Brain microvascular endothelial cell (primary cell): ENCODE measurements at regions not wholly inside any gene's neighbourhood (a gene's known extent, or its start where the extent isn't known, plus 50 kb on each side); places are given as distances from the start of the nearest gene placed in this dataset.

Source experiments
- DNase-seq: peaks from one replicate; pipeline ENCODE4 v3.0.0-alpha.2; 2020
- H3K27ac ChIP-seq: fragments of 250-450 bp; sonication (Bioruptor Pico); 2 replicates; pipeline ENCODE4 v1.5.1; 2020; ENCODE audit warnings: mild to moderate bottlenecking, moderate library complexity
- H3K27me3 ChIP-seq: fragments of 250-450 bp; sonication (Bioruptor Pico); replicated peaks from 2 replicates; pipeline ENCODE4 v1.5.1; 2020; ENCODE audit warnings: mild to moderate bottlenecking
- H3K36me3 ChIP-seq: fragments of 250-450 bp; sonication (Bioruptor Pico); replicated peaks from 2 replicates; pipeline ENCODE4 v1.5.1; 2020; ENCODE audit warnings: mild to moderate bottlenecking
- H3K4me3 ChIP-seq: 2 replicates; pipeline ENCODE4 v1.5.1; 2011; ENCODE audit warnings: low read depth, mild to moderate bottlenecking, control low read depth, low read length, moderate library complexity
- CTCF ChIP-seq: IDR thresholded peaks from 2 replicates; pipeline ENCODE4 v1.5.1; 2011; ENCODE audit warnings: low read depth, mild to moderate bottlenecking, moderate library complexity, low read length, control low read depth, inconsistent platforms; ENCODE audit errors: missing control alignments
- in situ Hi-C: cut with HindIII; loops from 2 replicates; pipeline ENCODE4 v1.10.0; 2017; ENCODE audit warnings: low sequenced_read_pairs, low pct_ligation_motif_present

- H3K27ac ChIP-seq: no peak overlapping the region
- in situ Hi-C loops: no loop called here
- H3K4me3 ChIP-seq: no peak overlapping the region
- no peak for DNase-seq
- H3K27me3 ChIP-seq: no peaks in the 10 kb centered on the region
- no peak for TF ChIP-seq CTCF
- no peaks in the 10 kb centered on the region for H3K36me3 ChIP-seq
Observed at GRCh38 chr16:13852827-13853226, 67.1 kb upstream of the ERCC4 start.

GRCh38 chr16:13856398-13856797, 63.6 kb upstream of the ERCC4 start:
- no peak overlapping the region for H3K27ac ChIP-seq
- no peak overlapping the region for H3K4me3 ChIP-seq
- TF ChIP-seq CTCF: no peak
- H3K27me3 ChIP-seq: no peaks in the 10 kb centered on the region
- no peak for DNase-seq
- in situ Hi-C loops: no loop called here
- no peaks in the 10 kb centered on the region for H3K36me3 ChIP-seq

DNA sequence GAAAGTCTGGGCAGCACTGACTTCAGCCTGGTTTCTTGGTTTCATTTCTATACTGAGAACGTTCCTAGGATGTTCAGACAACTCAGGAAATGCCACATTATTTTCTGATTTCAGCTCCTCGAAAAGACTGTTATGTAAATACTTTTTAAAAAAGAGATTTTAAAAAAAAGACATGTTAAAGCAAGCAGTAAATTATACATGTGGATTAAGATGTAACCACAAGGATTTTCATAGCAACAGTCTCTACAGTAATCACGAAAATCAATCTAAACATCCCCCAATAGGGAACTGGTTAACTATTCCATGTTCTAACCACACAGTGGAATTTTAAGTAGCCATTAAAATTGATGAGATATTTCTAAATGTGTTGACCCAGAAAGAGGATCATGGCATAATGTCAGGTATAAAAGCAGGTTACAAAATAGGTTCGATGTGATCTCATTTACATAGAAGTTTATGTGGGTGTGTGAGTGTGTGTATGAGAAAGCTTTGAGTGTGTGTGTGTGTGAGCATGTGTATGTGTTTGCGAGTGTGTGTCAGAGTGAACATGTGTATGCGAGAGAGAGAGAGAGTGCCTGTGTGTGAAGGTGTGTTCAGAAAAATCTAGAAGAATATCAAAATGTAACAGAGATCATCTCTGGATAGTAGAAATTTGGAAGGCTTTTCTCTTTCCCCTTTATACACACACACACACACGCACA, 63.0 kb upstream of the ERCC4 start:
- no peaks in the 10 kb centered on the region for H3K36me3 ChIP-seq
- H3K27ac ChIP-seq: no peak overlapping the region
- no peak for TF ChIP-seq CTCF
- no peak overlapping the region for H3K4me3 ChIP-seq
- no peaks in the 10 kb centered on the region for H3K27me3 ChIP-seq
- in situ Hi-C loops: no loop called here
- no peak for DNase-seq

GRCh38 chr16:13858873-13859580, 60.9 kb upstream of the ERCC4 start:
- H3K4me3 ChIP-seq: no peak overlapping the region
- no peaks in the 10 kb centered on the region for H3K36me3 ChIP-seq
- DNase-seq: no peak
- TF ChIP-seq CTCF: no peak
- in situ Hi-C loops: no loop called here
- no peaks in the 10 kb centered on the region for H3K27me3 ChIP-seq
- H3K27ac ChIP-seq: no peak overlapping the region

GRCh38 chr16:13863075-13863765, 56.7 kb upstream of the ERCC4 start:
- Histone ChIP-seq H3K27ac (no peak overlapping the region), H3K36me3 (no peaks in the 10 kb centered on the region), H3K4me3 (no peak overlapping the region), H3K27me3 (no peaks in the 10 kb centered on the region)
- in situ Hi-C loops: no loop called here
- DNase-seq: no peak
- TF ChIP-seq CTCF: no peak
